ENCODE measurements at regions not wholly inside any gene's neighbourhood (a gene's known extent, or its start where the extent isn't known, plus 50 kb on each side); places are given as distances from the start of the nearest gene placed in this dataset.
A peak's percentile ranks its signal among the peaks of the same experiment; 100 is the strongest.

DNA sequence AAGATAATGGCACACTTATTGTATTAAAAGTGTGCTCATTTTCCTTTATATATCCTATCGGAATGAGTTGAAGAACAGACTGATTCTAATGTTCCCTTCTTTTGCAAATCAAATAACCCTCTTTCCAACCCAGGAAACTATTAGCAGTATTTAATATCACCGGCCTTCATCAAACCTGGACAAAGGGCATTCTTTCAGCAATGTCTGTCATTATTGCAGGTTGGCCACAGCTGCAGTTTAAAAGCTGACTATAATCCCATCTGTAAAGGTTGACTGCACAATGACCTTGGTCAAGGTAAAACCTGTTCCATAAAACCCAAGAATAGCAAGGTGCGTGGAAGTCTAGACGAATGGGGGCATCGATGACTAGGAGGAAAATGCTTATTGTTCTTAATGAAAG lies 472.3 kb upstream of the SOX5 start:
- H3K9me3 Mint-ChIP-seq: peaks cover 7% of the 10 kb centered on the region
- peaks cover 5% of the 10 kb centered on the region in 2 donors for H3K4me1 Mint-ChIP-seq (ENCODE audit: low read depth in 2 of 2)
- H3K4me3 Mint-ChIP-seq: no peak overlapping the region
- DNase-seq (ENCODE audit: low spot score): no peak
- ATAC-seq: no peak
- peaks cover 0 to 9% of the 10 kb centered on the region in 2 donors for H3K27me3 Mint-ChIP-seq
- H3K27ac Mint-ChIP-seq: no peak overlapping the region
- no peaks in the 10 kb centered on the region for H3K36me3 Mint-ChIP-seq

DNA sequence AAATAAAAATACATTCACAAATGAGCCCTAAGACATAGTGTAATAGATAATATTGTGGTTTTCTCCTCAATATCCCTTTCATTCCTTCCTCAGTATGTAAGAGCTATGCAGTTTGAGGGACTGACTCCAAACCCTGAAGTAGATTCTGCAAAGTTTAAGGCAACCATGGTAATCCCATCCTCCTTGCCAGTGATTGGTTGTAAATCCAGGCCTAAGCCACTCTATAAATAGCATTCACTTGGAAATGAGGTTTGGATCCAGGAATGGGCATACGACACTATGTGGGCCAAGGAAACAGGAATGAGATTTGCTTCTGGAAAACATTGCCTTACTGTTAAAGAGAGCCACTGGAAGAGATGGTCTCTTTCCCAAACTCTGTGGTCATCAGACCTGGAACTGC lies 468.7 kb upstream of the SOX5 start:
- DNase-seq (ENCODE audit: low spot score): no peak
- Mint-ChIP-seq H3K27ac (no peak overlapping the region), H3K4me3 (no peak overlapping the region), H3K27me3 (no peaks in the 10 kb centered on the region), H3K36me3 (peaks cover 4% of the 10 kb centered on the region), H3K9me3 (peaks cover 3% of the 10 kb centered on the region), H3K4me1 (ENCODE audit: low read depth in 2 of 2) (peaks cover 0 to 3% of the 10 kb centered on the region in 2 donors)
- ATAC-seq: no peak

DNA sequence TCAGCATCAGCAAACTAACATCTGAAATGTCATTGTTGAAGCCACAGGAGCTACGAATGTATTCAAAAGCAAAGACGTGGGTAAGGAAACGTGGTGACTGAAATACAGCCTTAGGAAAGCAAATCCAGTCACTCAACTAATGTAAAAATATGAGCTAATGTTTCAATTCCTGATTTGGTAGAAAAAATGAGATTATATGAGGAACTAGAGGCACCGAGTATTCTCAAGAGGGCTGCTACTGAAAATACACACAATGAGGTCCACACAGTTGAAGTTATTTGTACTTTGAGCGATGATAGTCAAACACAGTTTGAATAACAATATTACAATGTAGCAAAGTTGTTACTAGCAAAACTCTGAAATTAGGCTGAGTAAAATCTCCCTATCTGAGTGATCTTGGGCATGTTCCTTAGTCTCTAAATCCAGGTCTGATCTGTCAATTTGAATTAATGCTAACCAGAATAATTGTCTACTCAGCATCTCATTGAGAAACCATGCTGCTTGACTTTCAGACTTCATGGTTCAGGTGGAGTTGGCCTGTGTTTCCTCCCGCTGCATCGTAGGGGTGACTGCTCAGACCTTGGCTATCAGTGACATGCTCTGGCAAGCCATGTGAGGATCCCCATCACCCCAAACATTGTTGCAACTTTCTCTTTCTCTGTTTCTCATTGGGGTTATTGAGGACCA lies 467.1 kb upstream of the SOX5 start:
- H3K4me3 Mint-ChIP-seq: no peak overlapping the region
- no peaks in the 10 kb centered on the region for H3K27me3 Mint-ChIP-seq
- peaks cover 4% of the 10 kb centered on the region for H3K36me3 Mint-ChIP-seq
- peaks cover 3% of the 10 kb centered on the region for H3K9me3 Mint-ChIP-seq
- DNase-seq (ENCODE audit: low spot score) (no peak), ATAC-seq (no peak)
- peaks cover 0 to 3% of the 10 kb centered on the region in 2 donors for H3K4me1 Mint-ChIP-seq (ENCODE audit: low read depth in 2 of 2)
- no peak overlapping the region for H3K27ac Mint-ChIP-seq

DNA sequence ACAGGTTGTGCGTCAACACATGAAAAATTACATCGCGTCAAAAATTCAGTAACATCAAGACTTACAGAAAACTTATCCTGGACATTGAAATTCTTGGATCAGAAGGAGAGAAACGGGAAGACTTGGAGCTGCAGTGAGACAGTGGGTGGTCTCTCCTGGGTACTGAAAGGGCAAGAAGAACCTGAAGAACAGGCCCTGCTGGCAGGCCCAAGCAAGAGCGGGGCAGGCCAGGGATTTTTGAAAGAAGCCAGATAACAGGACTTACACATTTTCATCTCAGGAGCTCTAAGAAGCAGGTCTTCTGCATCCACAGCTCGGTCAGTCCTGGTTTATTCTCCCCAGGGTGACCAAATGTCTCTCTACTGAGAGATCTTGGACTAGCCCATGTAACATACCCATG lies 466.5 kb upstream of the SOX5 start:
- Mint-ChIP-seq H3K4me3 (no peak overlapping the region), H3K36me3 (peaks cover 4% of the 10 kb centered on the region), H3K4me1 (ENCODE audit: low read depth in 2 of 2) (peaks cover 0 to 3% of the 10 kb centered on the region in 2 donors), H3K27ac (peak overlapping the region in 1 of 2 donors; percentile 51), H3K9me3 (peaks cover 3% of the 10 kb centered on the region), H3K27me3 (no peaks in the 10 kb centered on the region)
- DNase-seq (ENCODE audit: low spot score) (no peak), ATAC-seq (no peak)

DNA sequence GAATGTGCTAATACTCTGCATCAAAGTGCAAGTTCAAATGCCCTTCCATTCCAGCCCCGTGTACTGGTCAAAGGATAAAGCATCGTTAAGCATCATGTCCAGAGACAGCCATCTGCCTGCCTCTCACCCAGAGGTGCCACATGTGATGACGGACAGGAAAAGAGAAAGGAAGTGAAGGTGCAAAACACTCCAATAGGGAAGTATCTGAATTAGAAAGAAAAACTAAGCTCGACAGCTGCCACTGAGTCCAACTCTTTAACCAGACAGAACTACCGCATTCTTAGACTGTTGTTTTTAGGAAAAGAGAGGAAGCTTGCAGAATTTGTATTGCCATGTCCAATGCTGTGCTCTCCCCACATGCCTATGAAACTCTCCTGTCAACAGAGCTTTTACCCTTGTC lies 465.0 kb upstream of the SOX5 start:
- no peaks in the 10 kb centered on the region for H3K27me3 Mint-ChIP-seq
- peak overlapping the region; percentile 51 to 68 for H3K27ac Mint-ChIP-seq
- ATAC-seq: peak; percentile 20 to 44
- peaks cover 3 to 4% of the 10 kb centered on the region in 2 donors for H3K4me1 Mint-ChIP-seq (ENCODE audit: low read depth in 2 of 2)
- peak overlapping the region; percentile 35 for H3K4me3 Mint-ChIP-seq
- peaks cover 3% of the 10 kb centered on the region for H3K9me3 Mint-ChIP-seq
- DNase-seq (ENCODE audit: low spot score): no peak
- peaks cover 4% of the 10 kb centered on the region for H3K36me3 Mint-ChIP-seq

DNA sequence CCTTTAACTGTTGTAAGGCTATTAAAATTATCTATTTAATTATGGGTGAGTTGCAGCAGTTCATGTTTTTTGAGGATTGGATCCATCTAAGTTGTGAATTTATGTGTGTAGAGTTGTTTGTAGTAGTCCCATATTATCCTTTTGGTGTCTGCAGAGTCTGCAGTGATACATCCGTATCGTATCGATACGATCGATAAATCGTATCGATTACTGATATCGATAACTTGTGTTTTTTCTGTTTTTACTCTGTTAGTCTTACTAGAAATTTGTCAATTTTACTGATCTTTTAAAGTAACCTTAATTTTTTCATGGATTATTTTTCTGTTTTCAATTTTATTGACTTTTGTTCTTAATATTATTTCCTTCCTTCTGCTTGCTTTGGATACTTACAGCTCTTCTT lies 462.5 kb upstream of the SOX5 start:
- no peak overlapping the region for H3K27ac Mint-ChIP-seq

DNA sequence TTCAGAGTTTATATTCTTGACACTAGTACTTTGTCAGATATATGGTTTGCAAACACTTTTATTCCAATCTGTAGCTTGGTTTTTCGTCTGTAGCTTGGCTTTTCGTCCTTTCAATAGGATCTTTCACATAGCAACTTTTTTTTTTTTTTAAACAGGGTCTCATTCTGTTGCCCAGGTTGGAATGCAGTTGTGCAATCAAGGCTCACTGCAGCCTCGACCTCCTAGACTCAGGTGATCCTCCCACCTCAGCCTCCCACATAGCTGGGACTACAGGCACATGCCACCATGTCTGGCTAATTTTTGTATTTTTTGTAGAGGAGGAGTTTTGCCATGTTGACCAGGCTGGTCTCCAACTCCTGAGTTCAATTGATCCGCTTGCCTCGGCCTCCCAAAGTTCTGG lies 460.4 kb upstream of the SOX5 start:
- H3K27ac Mint-ChIP-seq: no peak overlapping the region
- peaks cover 21 to 28% of the 10 kb centered on the region in 2 donors for H3K4me1 Mint-ChIP-seq (ENCODE audit: low read depth in 2 of 2)
- no peak for DNase-seq (ENCODE audit: low spot score)
- H3K36me3 Mint-ChIP-seq: no peaks in the 10 kb centered on the region
- H3K4me3 Mint-ChIP-seq: no peak overlapping the region
- ATAC-seq: no peak
- H3K27me3 Mint-ChIP-seq: no peaks in the 10 kb centered on the region
- no peaks in the 10 kb centered on the region for H3K9me3 Mint-ChIP-seq

More for the DNA sequence above, 462.5 kb upstream of the SOX5 start:
- no peaks in the 10 kb centered on the region for H3K27me3 Mint-ChIP-seq
- ATAC-seq (no peak), DNase-seq (ENCODE audit: low spot score) (no peak)
- no peaks in the 10 kb centered on the region for H3K9me3 Mint-ChIP-seq
- H3K4me3 Mint-ChIP-seq: no peak overlapping the region
- H3K36me3 Mint-ChIP-seq: peaks cover 4% of the 10 kb centered on the region
- H3K4me1 Mint-ChIP-seq (ENCODE audit: low read depth in 2 of 2): peaks cover 18 to 25% of the 10 kb centered on the region in 2 donors

DNA sequence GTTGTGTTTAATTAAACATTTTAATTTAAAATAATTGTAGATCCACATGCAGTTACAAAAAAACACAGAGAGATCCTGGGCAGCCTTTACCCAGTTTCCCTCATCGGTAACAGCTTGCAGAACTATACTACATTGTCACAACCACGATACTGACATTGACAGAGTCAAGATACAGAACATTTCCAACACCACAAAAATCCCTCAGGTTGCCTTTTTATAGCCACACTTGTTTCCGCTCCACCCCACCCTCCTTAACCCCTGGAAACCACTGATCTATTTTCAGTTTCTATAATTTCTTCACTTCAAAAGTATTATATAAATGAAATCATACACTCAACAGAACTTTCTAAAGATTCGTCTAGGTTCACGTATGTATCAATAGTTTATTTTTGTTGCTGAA lies 458.8 kb upstream of the SOX5 start:
- Mint-ChIP-seq H3K4me3 (peak overlapping the region; percentile 25), H3K27me3 (no peaks in the 10 kb centered on the region), H3K36me3 (no peaks in the 10 kb centered on the region), H3K4me1 (ENCODE audit: low read depth in 2 of 2) (peaks cover 27 to 38% of the 10 kb centered on the region in 2 donors), H3K9me3 (no peaks in the 10 kb centered on the region), H3K27ac (peak overlapping the region in 1 of 2 donors; percentile 9)
- DNase-seq (ENCODE audit: low spot score) (no peak), ATAC-seq (peak; percentile 59 to 70)

DNA sequence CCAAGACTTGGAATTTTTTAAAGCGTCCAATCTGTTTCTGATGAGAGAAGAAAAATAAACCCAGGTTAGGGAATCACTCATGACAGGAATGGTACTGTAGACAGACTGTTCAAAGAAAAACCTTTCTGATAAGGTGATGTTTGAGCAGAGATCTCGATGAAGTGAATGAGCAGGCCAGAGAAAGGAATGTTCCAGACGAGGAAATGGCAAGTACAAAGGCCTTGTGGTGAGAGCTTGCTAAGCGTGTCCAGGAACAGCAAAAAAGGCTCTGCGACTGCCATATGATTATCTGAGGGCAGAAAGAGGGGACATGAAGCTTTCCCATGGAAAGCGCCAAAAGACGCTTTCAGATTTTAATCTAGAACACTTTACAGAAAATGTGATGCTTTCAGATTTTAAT lies 458.4 kb upstream of the SOX5 start:
- no peak for DNase-seq (ENCODE audit: low spot score)
- Mint-ChIP-seq H3K36me3 (no peaks in the 10 kb centered on the region), H3K27ac (peak overlapping the region in 1 of 2 donors; percentile 9), H3K4me1 (ENCODE audit: low read depth in 2 of 2) (peaks cover 28 to 38% of the 10 kb centered on the region in 2 donors), H3K27me3 (no peaks in the 10 kb centered on the region), H3K4me3 (no peak overlapping the region), H3K9me3 (no peaks in the 10 kb centered on the region)
- ATAC-seq: no peak

DNA sequence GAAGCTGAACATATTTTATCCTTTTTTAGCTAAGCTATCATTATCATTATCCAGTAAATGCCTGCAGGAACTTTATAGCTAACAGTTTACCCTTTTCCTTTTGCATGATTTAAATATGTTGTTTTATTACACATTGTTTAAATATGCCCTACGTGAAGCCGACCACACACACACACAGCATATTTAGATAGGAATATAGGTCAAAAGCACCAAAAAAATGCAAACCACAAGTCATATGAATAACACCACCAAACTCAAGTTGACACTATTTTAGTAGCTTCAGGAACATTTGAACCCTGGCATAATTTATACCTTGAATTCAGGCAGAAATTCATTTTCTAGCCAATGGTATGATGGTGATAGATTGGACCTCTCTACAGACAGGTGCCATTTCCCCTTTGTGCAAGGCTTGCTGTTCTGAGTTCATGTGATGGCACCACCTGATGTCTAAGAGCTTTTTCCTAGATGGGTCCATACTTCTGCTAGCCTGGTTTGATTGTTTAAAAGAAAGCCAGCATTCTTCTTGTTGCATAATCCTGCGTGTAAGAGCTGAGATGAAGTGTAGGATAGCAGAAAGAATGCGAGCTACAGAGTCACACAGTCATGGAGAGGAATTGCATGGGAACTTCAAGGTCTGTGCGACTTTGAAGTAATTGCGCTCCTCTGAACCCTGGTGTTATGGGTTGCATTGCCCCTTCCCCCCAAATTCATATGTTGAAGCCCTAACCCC lies 454.8 kb upstream of the SOX5 start:
- Mint-ChIP-seq H3K27me3 (no peaks in the 10 kb centered on the region), H3K4me1 (ENCODE audit: low read depth in 2 of 2) (peaks cover 29 to 34% of the 10 kb centered on the region in 2 donors), H3K9me3 (no peaks in the 10 kb centered on the region), H3K4me3 (no peak overlapping the region), H3K27ac (no peak overlapping the region), H3K36me3 (no peaks in the 10 kb centered on the region)
- ATAC-seq: no peak
- no peak for DNase-seq (ENCODE audit: low spot score)

DNA sequence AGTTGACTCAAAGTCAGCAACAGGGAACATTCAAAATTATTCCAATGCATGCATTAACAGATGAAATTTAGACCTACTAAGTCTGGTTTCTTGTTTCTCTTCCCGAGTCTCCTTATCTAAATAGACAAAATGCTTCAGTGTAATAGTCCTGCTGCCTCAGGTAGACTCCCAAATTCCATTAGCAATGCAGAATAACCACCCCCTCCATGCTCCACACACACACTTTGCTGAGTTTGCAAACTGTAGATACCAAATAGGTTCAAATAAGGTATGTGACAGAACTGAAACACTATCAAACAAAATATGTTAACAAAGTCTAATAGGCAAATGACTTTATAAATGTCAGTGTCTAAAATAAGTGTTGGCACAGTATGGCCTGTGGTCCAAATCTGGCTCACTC lies 451.1 kb upstream of the SOX5 start:
- Mint-ChIP-seq H3K36me3 (no peaks in the 10 kb centered on the region), H3K27ac (no peak overlapping the region), H3K4me3 (no peak overlapping the region), H3K4me1 (ENCODE audit: low read depth in 2 of 2) (peaks cover 17 to 18% of the 10 kb centered on the region in 2 donors), H3K9me3 (no peaks in the 10 kb centered on the region), H3K27me3 (no peaks in the 10 kb centered on the region)
- DNase-seq (ENCODE audit: low spot score) (no peak), ATAC-seq (no peak)

DNA sequence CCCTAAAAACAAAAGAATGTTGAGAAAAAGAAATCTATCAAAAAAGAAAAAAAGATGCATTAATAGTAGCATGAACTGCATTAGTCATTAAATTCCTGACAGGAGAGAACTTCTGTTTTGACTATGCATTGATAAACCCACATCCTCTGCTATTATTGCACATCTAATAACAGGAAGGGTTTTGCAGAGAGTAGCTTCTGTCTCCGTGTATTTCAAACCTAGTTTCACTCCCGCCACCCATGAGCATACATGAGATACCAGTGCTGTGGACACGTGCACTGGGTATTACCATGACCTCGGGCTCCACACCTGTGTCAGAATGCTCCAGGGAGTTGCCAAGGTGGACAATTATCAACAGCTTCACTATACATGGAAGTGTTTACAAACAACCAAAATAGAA lies 449.1 kb upstream of the SOX5 start:
- peak overlapping the region; percentile 4 for H3K4me3 Mint-ChIP-seq
- H3K36me3 Mint-ChIP-seq: no peaks in the 10 kb centered on the region
- DNase-seq (ENCODE audit: low spot score) (no peak), ATAC-seq (peak in 1 of 2 donors; percentile 61)
- no peaks in the 10 kb centered on the region for H3K27me3 Mint-ChIP-seq
- H3K27ac Mint-ChIP-seq: peak overlapping the region in 1 of 2 donors; percentile 17
- peaks cover 7 to 8% of the 10 kb centered on the region in 2 donors for H3K4me1 Mint-ChIP-seq (ENCODE audit: low read depth in 2 of 2)
- H3K9me3 Mint-ChIP-seq: no peaks in the 10 kb centered on the region

DNA sequence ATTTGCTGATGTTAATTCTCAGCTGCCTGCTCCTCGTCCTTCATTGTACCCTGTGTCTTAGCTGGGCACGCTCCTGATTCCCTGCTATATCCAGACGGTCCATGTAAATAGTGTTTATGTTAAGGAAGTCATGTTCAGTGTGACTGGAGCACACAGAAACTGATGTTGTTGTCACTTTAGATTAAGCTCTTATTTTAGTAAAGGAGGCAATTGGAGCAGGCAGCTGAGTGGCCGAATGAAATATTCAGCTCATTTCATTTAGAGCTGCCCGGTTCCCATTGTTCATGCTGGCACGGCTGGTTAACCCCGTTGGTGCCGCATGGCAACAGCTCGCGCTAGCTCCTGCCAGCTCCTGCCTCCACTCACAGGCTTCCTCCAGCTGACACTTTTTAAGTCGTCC lies 446.8 kb upstream of the SOX5 start:
- peaks cover 5 to 9% of the 10 kb centered on the region in 2 donors for H3K27me3 Mint-ChIP-seq
- H3K4me1 Mint-ChIP-seq (ENCODE audit: low read depth in 2 of 2): peaks cover 6 to 7% of the 10 kb centered on the region in 2 donors
- H3K27ac Mint-ChIP-seq: no peak overlapping the region
- peaks cover 6% of the 10 kb centered on the region for H3K36me3 Mint-ChIP-seq
- peaks cover 7% of the 10 kb centered on the region for H3K9me3 Mint-ChIP-seq
- no peak overlapping the region for H3K4me3 Mint-ChIP-seq
- DNase-seq (ENCODE audit: low spot score) (no peak), ATAC-seq (no peak)

DNA sequence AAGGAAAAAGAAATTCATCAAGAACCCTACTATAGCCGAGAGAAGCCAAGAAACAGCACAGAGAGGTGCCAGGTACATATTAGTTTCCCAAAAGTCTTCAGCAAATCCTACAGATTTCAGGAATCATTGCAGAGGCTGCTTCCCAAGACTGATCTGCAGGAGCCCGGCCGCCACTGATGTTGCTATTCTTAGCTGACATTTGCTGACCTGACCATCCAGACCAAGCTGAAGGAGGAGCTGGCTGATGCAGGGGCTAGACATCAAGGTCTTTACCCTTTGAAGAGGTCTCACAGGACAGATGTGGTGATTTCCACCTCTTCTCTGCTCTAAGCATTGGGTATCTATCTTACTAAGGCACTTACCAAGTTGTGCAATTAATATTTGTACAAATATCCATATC lies 444.8 kb upstream of the SOX5 start:
- ATAC-seq (no peak), DNase-seq (ENCODE audit: low spot score) (no peak)
- no peak overlapping the region for H3K4me3 Mint-ChIP-seq
- H3K4me1 Mint-ChIP-seq (ENCODE audit: low read depth in 2 of 2): peaks cover 6 to 7% of the 10 kb centered on the region in 2 donors
- H3K36me3 Mint-ChIP-seq: peaks cover 11% of the 10 kb centered on the region
- H3K27me3 Mint-ChIP-seq: peaks cover 5 to 9% of the 10 kb centered on the region in 2 donors
- peaks cover 10% of the 10 kb centered on the region for H3K9me3 Mint-ChIP-seq
- H3K27ac Mint-ChIP-seq: no peak overlapping the region

Measured in natural killer cell treated with Interleukin-12 subunit alpha and Interleukin-12 subunit beta and Interleukin-15 and Interleukin-18, amount 100 ng/mL, for 72 hours (primary cell).